Heart left ventricle (tissue), 13 donors: ENCODE measurements at regions not wholly inside any gene's neighbourhood (a gene's known extent, or its start where the extent isn't known, plus 50 kb on each side); places are given as distances from the start of the nearest gene placed in this dataset.

ENCODE experiments used
- POLR2A ChIP-seq, 2 donors: fragments of 450-650 bp; IDR thresholded peaks; one replicate each; pipeline ENCODE4 v1.6.1; 2017; ENCODE audit warnings: antibody characterized with exemption in 2 of 2, mild to moderate bottlenecking in 2 of 2, moderate library complexity in 2 of 2
- TF ChIP-seq, protein P1 (sequence below), 12 donors: fragments of 200-600 bp; sonication (generic) in 4 of 12; IDR thresholded peaks; one replicate each; pipeline versions ENCODE4 v1.5.0 to v1.8.0; 2018 to 2022; ENCODE audit warnings: antibody characterized with exemption in 12 of 12, mild to moderate bottlenecking in 5 of 12
- donor health status: ischemic (EF 13 %, LVEDD 7.1; RV severe dilation, severe dysfunction).
- donor health status: DM: no; HTN: yes; CAD: no.
- donor health status: DM: no; HTN: no; CAD: no.
- donor health status: ischemic (EF 25% LVEDD 6.9; RV normal size, moderate dysfunction).
- donor health status: ischemic (EF 25% LVEDD 5.7; RV mildly dilated, moderate dysfunction).
- donor health status: ischemic (EF 35%, LVEDD 5.7; RV mildly dilated, moderate dysfunction).
- donor health status: nonischemic (EF 11% LVEDD 7.7; RV severe dilation, severe dysfunction).
- donor health status: DM: yes; HTN: yes; CAD: no.
- donor health status: PGD.
- donor health status: ischemic (EF 29% LVEDD 5.4; RV normal size, mild dysfunction).
- donor health status: nonischemic (EF 23%, LVEDD 6.1; RV moderate dilation, normal function).

DNA sequence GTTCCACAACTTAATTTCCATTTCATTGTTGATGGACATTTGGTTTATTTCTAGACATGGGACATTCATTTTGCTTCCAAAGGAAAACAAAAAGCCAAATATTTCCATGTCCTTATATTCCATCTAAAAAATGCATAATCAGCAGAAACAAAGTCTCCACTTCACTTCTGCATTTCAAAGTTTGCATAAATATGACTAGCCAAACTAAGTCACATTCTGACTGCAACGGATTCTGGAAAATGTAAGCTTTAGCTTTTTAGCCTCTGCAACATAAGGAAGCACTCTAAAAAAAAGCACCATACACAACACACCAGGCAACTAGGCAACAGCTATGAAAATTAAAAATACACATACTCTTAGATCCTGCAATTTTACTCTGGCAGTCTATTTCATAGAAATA lies 135.3 kb downstream of the ETAA1 start:
- TF ChIP-seq, protein P1, sequence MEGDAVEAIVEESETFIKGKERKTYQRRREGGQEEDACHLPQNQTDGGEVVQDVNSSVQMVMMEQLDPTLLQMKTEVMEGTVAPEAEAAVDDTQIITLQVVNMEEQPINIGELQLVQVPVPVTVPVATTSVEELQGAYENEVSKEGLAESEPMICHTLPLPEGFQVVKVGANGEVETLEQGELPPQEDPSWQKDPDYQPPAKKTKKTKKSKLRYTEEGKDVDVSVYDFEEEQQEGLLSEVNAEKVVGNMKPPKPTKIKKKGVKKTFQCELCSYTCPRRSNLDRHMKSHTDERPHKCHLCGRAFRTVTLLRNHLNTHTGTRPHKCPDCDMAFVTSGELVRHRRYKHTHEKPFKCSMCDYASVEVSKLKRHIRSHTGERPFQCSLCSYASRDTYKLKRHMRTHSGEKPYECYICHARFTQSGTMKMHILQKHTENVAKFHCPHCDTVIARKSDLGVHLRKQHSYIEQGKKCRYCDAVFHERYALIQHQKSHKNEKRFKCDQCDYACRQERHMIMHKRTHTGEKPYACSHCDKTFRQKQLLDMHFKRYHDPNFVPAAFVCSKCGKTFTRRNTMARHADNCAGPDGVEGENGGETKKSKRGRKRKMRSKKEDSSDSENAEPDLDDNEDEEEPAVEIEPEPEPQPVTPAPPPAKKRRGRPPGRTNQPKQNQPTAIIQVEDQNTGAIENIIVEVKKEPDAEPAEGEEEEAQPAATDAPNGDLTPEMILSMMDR (IDR thresholded peaks at IDR 0.05) = no peak
- TF ChIP-seq POLR2A (IDR thresholded peaks at IDR 0.05) = no peak
